Adipocyte (in vitro differentiated cells): ENCODE measurements at regions not wholly inside any gene's neighbourhood (a gene's known extent, or its start where the extent isn't known, plus 50 kb on each side); places are given as distances from the start of the nearest gene placed in this dataset.

Experiments
- DNase-seq: peaks from one replicate; pipeline ENCODE4 v3.0.0-alpha.2; 2015; ENCODE audit warnings: low read depth
- H3K27me3 ChIP-seq: replicated peaks from 2 replicates; pipeline ENCODE4 v1.7.0; 2013; ENCODE audit warnings: mild to moderate bottlenecking, low read length, moderate library complexity; ENCODE audit not compliant: control insufficient read depth, insufficient read depth
- H3K36me3 ChIP-seq: 2 replicates; pipeline ENCODE4 v1.7.0; 2013; ENCODE audit warnings: low read length, mild to moderate bottlenecking, moderate library complexity; ENCODE audit not compliant: control insufficient read depth, insufficient read depth, severe bottlenecking
- H3K4me1 ChIP-seq: 2 replicates; pipeline ENCODE4 v1.7.0; 2013; ENCODE audit warnings: mild to moderate bottlenecking, low read length, moderate library complexity; ENCODE audit not compliant: control insufficient read depth, insufficient read depth
- H3K4me3 ChIP-seq: 2 replicates; pipeline ENCODE4 v1.7.0; 2013; ENCODE audit warnings: mild to moderate bottlenecking, low read length, moderate library complexity
- H3K9ac ChIP-seq: 2 replicates; pipeline ENCODE4 v1.7.0; 2013; ENCODE audit warnings: mild to moderate bottlenecking, low read length, moderate library complexity
- H3K9me3 ChIP-seq: 2 replicates; pipeline ENCODE4 v1.7.0; 2013; ENCODE audit warnings: mild to moderate bottlenecking, low read length, moderate library complexity; ENCODE audit not compliant: control insufficient read depth

GRCh38 chr22:48715511-48715910, 1112.2 kb downstream of the BRD1 start:
- no peak overlapping the region for H3K9ac ChIP-seq
- H3K36me3 ChIP-seq: no peaks in the 10 kb centered on the region
- H3K27me3 ChIP-seq: no peaks in the 10 kb centered on the region
- H3K9me3 ChIP-seq: no peaks in the 10 kb centered on the region
- H3K4me1 ChIP-seq: no peaks in the 10 kb centered on the region
- DNase-seq: no peak
- no peak overlapping the region for H3K4me3 ChIP-seq

DNA sequence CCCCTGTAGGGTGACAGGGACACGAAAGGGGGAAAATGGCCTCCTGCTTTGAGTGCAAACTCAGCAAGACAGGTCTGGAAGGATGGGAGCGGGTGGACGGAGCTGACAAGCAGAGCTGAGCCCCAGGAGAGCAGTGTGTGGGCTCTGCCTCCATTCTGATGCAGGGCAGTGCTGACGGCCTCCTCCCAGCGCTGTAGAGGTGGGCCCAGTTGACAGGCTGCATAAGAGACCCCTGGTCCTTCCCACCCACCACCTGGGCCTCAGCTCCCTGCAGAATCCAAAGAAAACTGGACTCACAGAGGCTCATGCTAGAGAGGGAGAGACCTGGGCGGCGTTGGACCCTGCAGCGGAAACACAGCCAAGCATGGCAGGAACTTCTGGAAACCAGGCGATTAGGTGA, 1113.4 kb downstream of the BRD1 start:
- H3K27me3 ChIP-seq: no peaks in the 10 kb centered on the region
- DNase-seq: no peak

DNA sequence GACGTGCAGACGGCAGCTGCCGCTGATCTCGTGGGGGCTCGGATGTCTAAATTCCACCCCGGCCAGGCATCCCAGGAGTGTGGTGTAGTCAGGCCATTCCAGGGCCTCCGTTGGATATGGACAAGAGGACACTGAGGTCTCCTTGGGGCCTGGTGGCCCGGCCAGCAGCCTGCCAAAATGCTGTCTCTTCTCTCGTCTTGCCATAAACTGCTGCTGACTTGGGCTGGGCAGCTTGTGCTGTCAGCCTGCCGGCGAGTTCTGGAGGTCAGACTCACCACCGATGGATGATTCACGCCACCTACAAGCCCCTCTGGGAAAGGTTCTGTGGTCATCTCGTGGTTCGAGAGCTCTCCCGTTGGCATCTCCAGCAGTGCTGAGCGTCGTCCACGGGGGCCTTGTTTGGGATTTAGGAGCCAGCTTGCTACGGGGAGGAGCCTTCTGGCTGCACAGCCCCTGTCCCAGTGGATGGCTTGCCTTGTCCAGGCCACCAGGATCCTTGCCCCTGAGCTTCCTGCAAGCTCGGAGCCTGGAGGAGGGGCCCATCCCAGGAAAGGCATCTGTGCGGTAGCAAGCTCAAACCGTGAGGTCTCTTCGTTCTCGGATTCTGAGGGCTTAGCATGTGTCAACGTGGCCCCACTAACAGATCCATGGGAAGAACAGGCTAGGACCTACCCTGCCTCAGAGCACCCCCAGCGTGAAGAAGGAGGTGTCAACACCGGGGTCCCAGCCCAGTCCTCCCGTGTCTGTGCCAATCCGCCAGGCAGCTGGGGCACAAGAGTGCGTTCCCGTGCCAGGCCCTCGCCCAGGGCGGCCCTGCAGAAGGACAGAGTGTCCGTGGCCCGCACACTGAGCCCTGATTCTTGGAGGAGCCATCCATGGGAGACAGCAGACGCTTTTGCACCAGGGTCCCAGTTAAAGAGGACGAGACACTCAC, 1114.1 kb downstream of the BRD1 start:
- H3K4me1 ChIP-seq: no peaks in the 10 kb centered on the region
- H3K9me3 ChIP-seq: no peaks in the 10 kb centered on the region
- DNase-seq: no peak
- no peak overlapping the region for H3K4me3 ChIP-seq
- no peaks in the 10 kb centered on the region for H3K36me3 ChIP-seq
- H3K27me3 ChIP-seq: no peaks in the 10 kb centered on the region
- no peak overlapping the region for H3K9ac ChIP-seq

More for the DNA sequence above, 1113.4 kb downstream of the BRD1 start:
- no peaks in the 10 kb centered on the region for H3K36me3 ChIP-seq
- H3K9ac ChIP-seq: no peak overlapping the region
- H3K9me3 ChIP-seq: no peaks in the 10 kb centered on the region
- H3K4me1 ChIP-seq: no peaks in the 10 kb centered on the region
- H3K4me3 ChIP-seq: no peak overlapping the region

DNA sequence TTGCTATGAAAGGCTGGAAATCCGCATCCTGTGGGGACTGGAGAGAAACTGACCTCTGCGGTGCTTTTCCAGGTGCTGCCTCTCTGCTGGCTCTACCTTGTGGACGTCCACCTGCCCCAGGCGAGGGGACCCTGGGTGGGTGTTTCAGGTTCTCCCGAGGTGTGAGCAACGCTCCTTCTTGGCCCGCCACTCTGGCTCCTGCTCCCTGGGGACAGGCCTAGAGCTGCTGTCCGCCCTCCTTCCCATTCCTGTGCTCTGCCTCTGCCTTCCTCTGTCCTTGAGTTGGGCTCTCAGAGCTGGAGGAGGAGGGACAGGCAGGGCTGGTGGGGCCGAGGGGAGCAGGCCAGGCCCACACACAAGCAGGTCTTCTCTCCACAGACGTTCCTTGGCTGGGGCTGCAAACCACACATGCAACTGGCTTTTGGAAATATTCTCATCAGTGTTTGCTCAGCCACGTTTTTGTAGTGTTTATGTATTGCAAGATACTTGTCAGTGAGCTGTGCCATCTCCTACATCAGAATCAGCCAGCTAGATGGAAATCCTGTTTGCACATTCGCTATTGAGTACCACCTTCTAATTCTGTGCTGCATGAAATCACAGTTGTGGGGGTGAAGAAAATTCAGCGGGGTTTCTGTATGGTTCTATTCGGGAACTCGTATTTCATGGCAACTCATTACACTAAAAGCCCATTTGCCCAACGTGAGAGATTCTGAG, 1115.0 kb downstream of the BRD1 start:
- DNase-seq: no peak
- H3K4me3 ChIP-seq: no peak overlapping the region
- no peaks in the 10 kb centered on the region for H3K4me1 ChIP-seq
- H3K36me3 ChIP-seq: no peaks in the 10 kb centered on the region
- H3K27me3 ChIP-seq: no peaks in the 10 kb centered on the region
- no peaks in the 10 kb centered on the region for H3K9me3 ChIP-seq
- no peak overlapping the region for H3K9ac ChIP-seq

DNA sequence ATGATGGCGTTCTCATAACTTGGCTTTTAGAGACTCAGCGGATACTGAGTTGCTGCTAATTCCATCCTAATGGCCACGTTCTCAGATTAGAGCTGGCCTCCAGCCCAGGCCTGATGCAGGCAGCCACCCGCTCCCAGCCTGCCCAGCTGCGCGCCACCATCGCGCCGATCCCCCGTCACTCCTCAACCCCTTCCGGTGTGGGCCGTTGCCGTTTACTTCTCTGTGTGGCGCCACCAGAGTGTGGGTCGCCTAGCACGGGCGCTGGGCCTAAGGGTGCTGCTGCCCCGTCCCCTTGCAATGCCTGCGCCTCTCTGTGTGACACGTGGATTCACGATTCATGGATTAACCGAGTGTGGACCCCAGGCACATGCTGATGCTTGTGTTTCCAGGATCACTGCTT, 1116.0 kb downstream of the BRD1 start:
- Histone ChIP-seq H3K4me1 (no peaks in the 10 kb centered on the region), H3K36me3 (no peaks in the 10 kb centered on the region), H3K9ac (no peak overlapping the region), H3K9me3 (no peaks in the 10 kb centered on the region), H3K4me3 (no peak overlapping the region), H3K27me3 (no peaks in the 10 kb centered on the region)
- no peak for DNase-seq

DNA sequence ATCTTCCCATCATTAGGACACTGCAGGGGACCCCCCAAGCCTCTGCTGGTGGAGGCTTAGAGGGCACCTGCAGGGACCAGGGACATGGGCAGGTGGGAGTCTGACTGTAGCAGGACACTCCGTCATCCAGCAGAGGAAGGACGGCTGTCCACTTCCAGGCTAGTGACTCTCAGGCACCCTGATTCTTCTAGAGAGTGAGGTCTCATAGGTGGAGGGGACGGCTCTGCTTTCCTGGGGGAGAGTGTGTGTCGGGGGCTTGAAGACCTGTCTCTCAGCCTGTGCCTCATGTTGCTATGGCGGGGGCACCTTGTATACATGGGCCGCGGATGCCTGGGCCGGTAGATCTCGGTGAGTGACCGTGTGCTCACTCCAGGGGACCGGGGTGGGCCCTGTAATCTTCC, 1116.6 kb downstream of the BRD1 start:
- no peak for DNase-seq
- Histone ChIP-seq H3K36me3 (no peaks in the 10 kb centered on the region), H3K9me3 (no peaks in the 10 kb centered on the region), H3K4me1 (no peaks in the 10 kb centered on the region), H3K4me3 (no peak overlapping the region), H3K9ac (no peak overlapping the region), H3K27me3 (no peaks in the 10 kb centered on the region)

DNA sequence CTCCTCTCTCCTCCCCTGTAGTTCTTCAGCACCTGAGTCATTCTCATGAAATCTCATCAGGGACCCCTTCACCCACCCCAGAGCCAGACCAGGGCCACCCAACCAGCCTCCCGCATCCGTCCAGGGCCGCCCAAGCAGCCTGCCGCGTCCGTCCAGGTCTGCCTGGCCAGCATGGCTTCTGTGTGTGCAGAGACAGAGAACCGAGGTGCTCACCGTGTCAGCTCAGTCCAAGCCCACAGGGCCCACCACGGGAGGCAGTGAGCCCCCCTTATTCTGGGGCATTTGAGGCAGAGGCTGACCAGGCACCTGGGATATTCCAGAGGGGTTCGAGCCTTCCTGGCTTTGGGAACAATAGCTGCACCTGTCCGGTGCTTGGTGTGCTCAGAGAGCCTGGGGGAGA, 1117.3 kb downstream of the BRD1 start:
- Histone ChIP-seq H3K9ac (no peak overlapping the region), H3K4me1 (no peaks in the 10 kb centered on the region), H3K36me3 (no peaks in the 10 kb centered on the region), H3K27me3 (no peaks in the 10 kb centered on the region), H3K4me3 (no peak overlapping the region), H3K9me3 (no peaks in the 10 kb centered on the region)
- DNase-seq: no peak

DNA sequence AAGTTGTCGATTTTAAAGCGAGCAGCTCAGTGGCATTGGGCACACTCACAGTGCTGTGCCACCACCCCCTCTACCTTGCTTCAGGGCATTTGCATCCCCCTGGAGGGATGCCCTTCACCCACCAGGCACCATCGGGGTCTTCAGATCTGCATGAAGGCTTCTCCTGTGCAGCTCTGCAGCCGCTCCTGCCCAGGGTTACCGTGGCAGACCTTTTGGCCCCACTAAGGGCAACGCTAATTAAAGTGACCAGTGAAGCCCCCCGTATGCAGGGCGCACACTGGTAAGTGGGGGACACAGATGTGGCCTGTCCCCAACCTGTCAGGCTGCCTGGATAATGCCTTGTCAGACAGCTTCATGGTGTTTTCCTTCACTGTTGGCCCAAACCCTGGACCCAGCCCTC, 1117.7 kb downstream of the BRD1 start:
- DNase-seq: no peak
- Histone ChIP-seq H3K4me3 (no peak overlapping the region), H3K4me1 (no peaks in the 10 kb centered on the region), H3K9me3 (no peaks in the 10 kb centered on the region), H3K9ac (no peak overlapping the region), H3K27me3 (no peaks in the 10 kb centered on the region), H3K36me3 (no peaks in the 10 kb centered on the region)

DNA sequence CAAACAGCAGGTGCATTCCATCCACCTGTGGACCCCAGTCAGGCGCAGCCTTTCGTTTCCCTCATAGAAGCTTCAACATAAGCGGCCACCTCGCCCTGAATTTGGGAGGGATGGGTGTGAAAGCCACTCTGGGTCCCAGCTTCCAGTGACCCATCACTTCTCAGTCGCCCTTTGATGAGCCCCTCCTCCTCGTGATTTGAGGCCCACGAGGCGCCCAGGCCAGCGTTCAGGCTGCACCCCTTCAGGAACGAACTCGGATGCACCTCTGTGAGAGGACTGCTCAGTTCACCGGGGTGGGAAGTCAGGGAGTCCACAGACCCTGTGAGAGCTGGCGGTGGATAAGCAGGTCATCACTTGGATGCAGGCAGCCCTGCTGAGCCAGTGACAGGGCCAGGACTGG, 1118.2 kb downstream of the BRD1 start:
- Histone ChIP-seq H3K36me3 (no peaks in the 10 kb centered on the region), H3K4me1 (no peaks in the 10 kb centered on the region), H3K9ac (no peak overlapping the region), H3K4me3 (no peak overlapping the region), H3K27me3 (no peaks in the 10 kb centered on the region), H3K9me3 (no peaks in the 10 kb centered on the region)
- DNase-seq: no peak

- Histone ChIP-seq H3K27me3 (no peaks in the 10 kb centered on the region), H3K4me3 (no peak overlapping the region), H3K4me1 (no peaks in the 10 kb centered on the region), H3K9ac (no peak overlapping the region), H3K9me3 (no peaks in the 10 kb centered on the region), H3K36me3 (no peaks in the 10 kb centered on the region)
- no peak for DNase-seq
Observed at GRCh38 chr22:48708558-48709245, 1119.0 kb downstream of the BRD1 start.
